Spleen (tissue), 11 donors: ENCODE measurements at regions not wholly inside any gene's neighbourhood (a gene's known extent, or its start where the extent isn't known, plus 50 kb on each side); places are given as distances from the start of the nearest gene placed in this dataset.

Experiments
- DNase-seq: peaks from one replicate; pipeline ENCODE4 v3.0.0-alpha.2; 2020
- H3K27ac ChIP-seq, 8 donors: fragments of 200-600 bp; sonication (generic) in 7 of 8; 1 replicate in 4 of 8; 2 replicates in 4 of 8; pipeline versions ENCODE4 v1.5.0 to v1.8.0; 2016 to 2021; ENCODE audit warnings: inconsistent platforms in 4 of 8, mild to moderate bottlenecking in 4 of 8, moderate library complexity in 1 of 8
- H3K27me3 ChIP-seq, 7 donors: fragments of 200-600 bp; sonication (generic) in 6 of 7; replicated peaks in 1 of 7; 1 replicate in 4 of 7; 2 replicates in 3 of 7; pipeline versions ENCODE4 v1.5.0 to v1.8.0; 2016 to 2021; ENCODE audit warnings: inconsistent platforms in 3 of 7, mild to moderate bottlenecking in 1 of 7
- H3K36me3 ChIP-seq, 6 donors: fragments of 200-600 bp; sonication (generic) in 5 of 6; 1 replicate in 4 of 6; 2 replicates in 2 of 6; pipeline versions ENCODE4 v1.5.0 to v1.8.0; 2016 to 2021; ENCODE audit warnings: inconsistent platforms in 2 of 6
- H3K4me1 ChIP-seq, 6 donors: fragments of 200-600 bp; sonication (generic) in 5 of 6; 1 replicate in 3 of 6; 2 replicates in 3 of 6; pipeline versions ENCODE4 v1.5.0 to v1.8.0; 2016 to 2021; ENCODE audit warnings: inconsistent platforms in 3 of 6
- H3K4me3 ChIP-seq, 8 donors: fragments of 200-600 bp; sonication (generic) in 7 of 8; 1 replicate in 4 of 8; 2 replicates in 4 of 8; pipeline versions ENCODE4 v1.5.0 to v1.8.0; 2016 to 2021; ENCODE audit warnings: inconsistent platforms in 4 of 8, mild to moderate bottlenecking in 4 of 8, moderate library complexity in 2 of 8
- H3K9me3 ChIP-seq, 8 donors: fragments of 200-600 bp; sonication (generic) in 7 of 8; 1 replicate in 4 of 8; 2 replicates in 4 of 8; pipeline versions ENCODE4 v1.5.0 to v1.8.0; 2016 to 2021; ENCODE audit warnings: inconsistent platforms in 4 of 8
- CTCF ChIP-seq, 11 experiments: fragments of 200-600 bp in 7 of 11; fragments of 450-650 bp in 4 of 11; sonication (generic) in 4 of 11; IDR thresholded peaks in 8 of 11; conservative IDR thresholded peaks in 3 of 11; 1 replicate in 7 of 11; 2 replicates in 4 of 11; pipeline versions ENCODE4 v1.4.0 to v1.8.0; 2016 to 2021; ENCODE audit warnings: antibody characterized with exemption in 11 of 11, inconsistent platforms in 4 of 11, mild to moderate bottlenecking in 1 of 11
- POLR2A ChIP-seq, 3 donors: fragments of 450-650 bp; IDR thresholded peaks; one replicate each; pipeline ENCODE4 v1.5.1; 2017; ENCODE audit warnings: antibody characterized with exemption in 3 of 3, mild to moderate bottlenecking in 1 of 3
- POLR2AphosphoS5 ChIP-seq, 3 donors: sonication (generic); formaldehyde crosslinking; IDR thresholded peaks; one replicate each; pipeline ENCODE4 v1.5.1; 2017; ENCODE audit warnings: antibody characterized with exemption in 3 of 3
- WGBS, 5 donors: extraction: QIAGEN DNeasy Blood & Tissue Kit in 3 of 5; methylation state at CpG; one replicate each; pipeline versions ENCODE4 v1.1.5 to v1.1.7; 2013 to 2018; 5-methylcytosine and 5-hydroxymethylcytosine counted together
- intact Hi-C: fragments of 100-400 bp; cut with DNase I; formaldehyde crosslinking; loops from one replicate; pipeline ENCODE4 v1.15.0; 2023; ENCODE audit warnings: low total_unique reads
- donor health status: healthy with polysubstance abuse.
- donor health status: DM: no; HTN: no; CAD: no; lungs with moderate emphysema.
- donor health status: DM: no; HTN: no; CAD: no.
- donor health status: Bipolar disorder and iron deficiency.
- donor health status: healthy.
- donor health status: DM: no; HTN: no; CAD: no.
- donor health status: DM: yes; HTN: yes; CAD: no.

DNA sequence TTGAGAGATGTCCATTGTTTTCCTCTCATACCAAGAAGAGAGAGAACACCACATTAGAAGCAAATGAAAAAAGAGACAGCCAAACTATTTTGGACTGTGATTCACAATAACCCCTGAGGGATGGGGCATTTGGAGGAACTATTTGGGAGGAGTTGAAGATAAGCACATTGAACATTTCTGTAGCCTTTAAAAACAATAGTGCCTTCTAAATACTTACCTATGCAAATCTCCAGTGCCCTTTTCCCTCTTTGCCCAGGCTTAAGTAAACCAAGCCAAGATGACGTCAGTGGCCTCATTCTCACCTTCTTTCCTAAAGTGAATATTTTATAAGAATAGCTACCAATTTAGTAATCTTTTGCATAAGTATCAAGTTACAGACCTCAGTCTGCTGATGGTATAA, 89.7 kb upstream of the COL8A1 start:
- H3K27me3 ChIP-seq: no peaks in the 10 kb centered on the region
- DNase-seq: no peak
- intact Hi-C loops: no loop called here
- no peaks in the 10 kb centered on the region for H3K9me3 ChIP-seq
- H3K4me1 ChIP-seq: peaks cover 0 to 20% (median 3%) of the 10 kb centered on the region in 6 donors
- TF ChIP-seq POLR2A (IDR thresholded peaks at IDR 0.05) (no peak), CTCF (IDR thresholded peaks at IDR 0.05 in 8 of 11, conservative IDR thresholded peaks at IDR 0.05 in 3 of 11) (no peak), POLR2AphosphoS5 (IDR thresholded peaks at IDR 0.05) (no peak)
- no peak overlapping the region for H3K27ac ChIP-seq
- H3K4me3 ChIP-seq: no peak overlapping the region
- H3K36me3 ChIP-seq: no peaks in the 10 kb centered on the region
- WGBS, 5 donors: 83 to 100% (median 91%) methylated on average over 1 of the region's 1 CpG

DNA sequence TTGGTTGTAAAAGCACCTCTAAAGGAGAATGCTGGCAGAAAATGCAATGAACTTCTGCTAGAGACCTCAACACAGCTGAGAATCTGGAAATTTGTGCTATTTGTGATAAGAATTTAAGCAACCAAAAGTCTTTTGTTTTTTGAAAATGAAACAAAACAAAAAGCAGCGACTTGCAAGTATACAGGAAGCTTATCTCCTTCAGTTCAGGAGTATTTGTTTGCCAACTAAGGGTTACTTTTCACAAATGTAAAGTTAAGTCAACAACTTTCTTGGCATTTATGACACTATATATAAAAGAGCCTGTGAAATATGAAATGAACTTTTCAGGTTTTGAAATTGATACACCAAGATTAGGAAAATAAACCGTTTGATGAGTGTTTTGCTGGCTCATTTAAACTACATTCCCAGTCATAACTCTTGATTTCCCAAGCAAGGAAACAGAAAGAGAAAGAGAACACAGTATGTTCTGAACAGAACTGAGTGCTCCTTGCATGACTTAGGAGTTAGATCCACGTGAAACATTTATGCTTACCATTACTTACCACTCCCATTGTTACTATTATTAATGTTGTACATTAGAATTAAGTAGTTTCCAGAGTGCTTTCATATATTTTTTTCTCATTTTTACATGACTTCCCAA, 92.3 kb upstream of the COL8A1 start:
- Histone ChIP-seq H3K36me3 (no peaks in the 10 kb centered on the region), H3K9me3 (no peaks in the 10 kb centered on the region), H3K4me1 (peaks cover 0 to 20% (median 3%) of the 10 kb centered on the region in 6 donors), H3K27ac (peak overlapping the region in 6 of 8 donors; percentile 6 to 60 (median 38)), H3K4me3 (peak overlapping the region in 1 of 8 donors; percentile 1), H3K27me3 (no peaks in the 10 kb centered on the region)
- intact Hi-C loops: no loop called here
- no peak for TF ChIP-seq POLR2A (IDR thresholded peaks at IDR 0.05)
- 5 to 14% (median 6%) methylated on average over 3 of the region's 3 CpGs for WGBS, 5 donors
- no peak for DNase-seq

- intact Hi-C loops: no loop called here
- 22 to 37% (median 25%) methylated on average over 4 of the region's 4 CpGs for WGBS, 5 donors
- no peak for DNase-seq
- no peaks in the 10 kb centered on the region for H3K36me3 ChIP-seq
- no peak for TF ChIP-seq CTCF (IDR thresholded peaks at IDR 0.05 in 8 of 11, conservative IDR thresholded peaks at IDR 0.05 in 3 of 11)
- no peak for TF ChIP-seq POLR2AphosphoS5 (IDR thresholded peaks at IDR 0.05)
- TF ChIP-seq POLR2A (IDR thresholded peaks at IDR 0.05): no peak
- H3K4me3 ChIP-seq: no peak overlapping the region
- no peaks in the 10 kb centered on the region for H3K27me3 ChIP-seq
- H3K9me3 ChIP-seq: no peaks in the 10 kb centered on the region
- peaks cover 0 to 20% (median 3%) of the 10 kb centered on the region in 6 donors for H3K4me1 ChIP-seq
- peak overlapping the region in 2 of 8 donors; percentile 18 to 60 for H3K27ac ChIP-seq
Measured at GRCh38 chr3:99544786-99545281, 93.6 kb upstream of the COL8A1 start.

DNA sequence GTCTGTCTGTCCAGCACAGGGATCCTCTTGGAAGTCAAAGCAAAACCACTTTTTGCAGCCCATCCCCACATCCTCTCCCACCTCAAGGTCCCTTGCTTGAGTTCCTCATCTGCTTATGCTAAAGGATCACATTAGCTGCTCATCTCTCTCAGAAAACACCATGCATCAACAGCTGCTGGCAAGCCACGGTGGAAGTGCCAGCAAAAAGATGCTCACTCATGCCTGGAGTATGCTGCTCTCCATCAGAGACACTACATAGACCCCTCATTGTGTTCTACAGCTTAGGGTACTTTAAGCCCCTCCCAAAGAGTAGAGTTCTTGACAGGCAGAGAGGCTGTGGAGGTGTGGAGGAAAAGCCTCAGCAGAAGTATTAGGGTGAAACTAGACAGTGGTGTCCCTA, 94.6 kb upstream of the COL8A1 start:
- Histone ChIP-seq H3K27me3 (no peaks in the 10 kb centered on the region), H3K4me1 (peaks cover 0 to 20% (median 3%) of the 10 kb centered on the region in 6 donors), H3K9me3 (no peaks in the 10 kb centered on the region), H3K36me3 (no peaks in the 10 kb centered on the region), H3K4me3 (no peak overlapping the region), H3K27ac (no peak overlapping the region)
- no peak for TF ChIP-seq CTCF (IDR thresholded peaks at IDR 0.05 in 8 of 11, conservative IDR thresholded peaks at IDR 0.05 in 3 of 11)
- TF ChIP-seq POLR2AphosphoS5 (IDR thresholded peaks at IDR 0.05): no peak
- no peak for TF ChIP-seq POLR2A (IDR thresholded peaks at IDR 0.05)
- intact Hi-C loops: no loop called here
- WGBS, 5 donors: 0 to 26% (median 0%) methylated on average over 1 of the region's 1 CpG
- no peak for DNase-seq
